Transverse colon (tissue), 4 donors: ENCODE measurements at regions not wholly inside any gene's neighbourhood (a gene's known extent, or its start where the extent isn't known, plus 50 kb on each side); places are given as distances from the start of the nearest gene placed in this dataset.

ENCODE experiments used
- CTCF ChIP-seq, 5 experiments: fragments of 200-600 bp in 3 of 5; fragments of 450-650 bp in 2 of 5; sonication (generic) in 3 of 5; IDR thresholded peaks; 1 replicate in 2 of 5; 2 replicates in 3 of 5; pipeline ENCODE4 v1.5.1; 2016 to 2017; ENCODE audit warnings: antibody characterized with exemption in 5 of 5, inconsistent platforms in 3 of 5, mild to moderate bottlenecking in 2 of 5, moderate library complexity in 1 of 5
- EP300 ChIP-seq: sonication (generic); formaldehyde crosslinking; IDR thresholded peaks from one replicate; pipeline ENCODE4 v1.6.1; 2017; ENCODE audit warnings: antibody characterized with exemption, low read depth
- POLR2A ChIP-seq: fragments of 450-650 bp; IDR thresholded peaks from one replicate; pipeline ENCODE4 v1.6.1; 2016; ENCODE audit warnings: antibody characterized with exemption, mild to moderate bottlenecking, moderate library complexity
- POLR2AphosphoS5 ChIP-seq, 3 donors: sonication (generic); formaldehyde crosslinking; IDR thresholded peaks; one replicate each; pipeline ENCODE4 v1.6.1; 2016; ENCODE audit warnings: antibody characterized with exemption in 3 of 3

GRCh38 chr4:180909279-180909678 lies 1333.9 kb upstream of the TENM3 start:
- no peak for TF ChIP-seq POLR2A
- no peak for TF ChIP-seq CTCF (IDR thresholded peaks at IDR 0.05)
- TF ChIP-seq POLR2AphosphoS5 (IDR thresholded peaks at IDR 0.05), result no peak
- no peak for TF ChIP-seq EP300
